Stomach (tissue), 8 donors: ENCODE measurements at regions not wholly inside any gene's neighbourhood (a gene's known extent, or its start where the extent isn't known, plus 50 kb on each side); places are given as distances from the start of the nearest gene placed in this dataset.

Experiments used
- DNase-seq, 2 donors: peaks; one replicate each; pipeline versions ENCODE4 v3.0.0 to v3.0.0-alpha.2; 2013 to 2019
- H3K27ac ChIP-seq, 5 donors: fragments of 200-600 bp in 4 of 5; sonication (generic) in 4 of 5; one replicate each; pipeline ENCODE4 v1.5.1; 2013 to 2019; ENCODE audit warnings: mild to moderate bottlenecking in 1 of 5, moderate library complexity in 1 of 5
- H3K27me3 ChIP-seq, 3 donors: fragments of 200-600 bp; sonication (generic); one replicate each; pipeline ENCODE4 v1.5.1; 2017 to 2019; ENCODE audit warnings: mixed run types in 1 of 3
- H3K36me3 ChIP-seq, 4 donors: fragments of 200-600 bp; sonication (generic); 1 replicate in 3 of 4; 2 replicates in 1 of 4; pipeline ENCODE4 v1.5.1; 2016 to 2019
- H3K4me1 ChIP-seq, 4 donors: fragments of 200-600 bp; sonication (generic); one replicate each; pipeline ENCODE4 v1.5.1; 2016 to 2019
- H3K4me3 ChIP-seq, 4 donors: fragments of 200-600 bp; sonication (generic) in 3 of 4; one replicate each; pipeline ENCODE4 v1.5.1; 2016 to 2019; ENCODE audit warnings: mild to moderate bottlenecking in 1 of 4
- H3K9me3 ChIP-seq, 4 donors: fragments of 200-600 bp; sonication (generic); one replicate each; pipeline ENCODE4 v1.5.1; 2016 to 2019
- CTCF ChIP-seq, 7 experiments: fragments of 450-650 bp in 4 of 7; fragments of 200-600 bp in 3 of 7; sonication (generic) in 3 of 7; IDR thresholded peaks; one replicate each; pipeline ENCODE4 v1.5.1; 2016 to 2019; ENCODE audit warnings: antibody characterized with exemption in 7 of 7, control low read depth in 2 of 7, mild to moderate bottlenecking in 1 of 7
- EP300 ChIP-seq: sonication (generic); formaldehyde crosslinking; IDR thresholded peaks from one replicate; pipeline ENCODE4 v1.6.1; 2017; ENCODE audit warnings: antibody characterized with exemption
- POLR2A ChIP-seq, 4 donors: fragments of 450-650 bp; IDR thresholded peaks; one replicate each; pipeline ENCODE4 v1.6.1; 2016; ENCODE audit warnings: antibody characterized with exemption in 4 of 4, control low read depth in 2 of 4, mild to moderate bottlenecking in 1 of 4, moderate library complexity in 1 of 4
- POLR2AphosphoS5 ChIP-seq, 3 donors: sonication (generic); formaldehyde crosslinking; IDR thresholded peaks; one replicate each; pipeline ENCODE4 v1.6.1; 2016; ENCODE audit warnings: antibody characterized with exemption in 3 of 3
- WGBS, 5 donors: extraction: QIAGEN DNeasy Blood & Tissue Kit in 3 of 5; methylation state at CpG; one replicate each; pipeline versions ENCODE4 v1.1.5 to v1.1.7; 2013 to 2018; 5-methylcytosine and 5-hydroxymethylcytosine counted together
- intact Hi-C: fragments of 100-400 bp; cut with DNase I; formaldehyde crosslinking; loops from one replicate; pipeline ENCODE4 v1.15.1; 2023; ENCODE audit warnings: low total_unique reads
- donor health status: healthy with polysubstance abuse.
- donor health status: Bipolar disorder and iron deficiency.
- donor health status: healthy.

GRCh38 chr18:39481281-39481680 lies 1915.7 kb upstream of the CELF4 start:
- intact Hi-C loops, result no loop called here
- no peak overlapping the region for H3K27ac ChIP-seq
- no peak overlapping the region for H3K4me3 ChIP-seq
- TF ChIP-seq EP300 (no peak), POLR2A (IDR thresholded peaks at IDR 0.05) (no peak), POLR2AphosphoS5 (IDR thresholded peaks at IDR 0.05) (no peak), CTCF (IDR thresholded peaks at IDR 0.05) (no peak)
- peaks cover 0 to 6% (median 0%) of the 10 kb centered on the region in 4 donors for H3K4me1 ChIP-seq
- DNase-seq, result no peak
- no peaks in the 10 kb centered on the region for H3K9me3 ChIP-seq
- no peaks in the 10 kb centered on the region for H3K36me3 ChIP-seq
- 45 to 65% (median 51%) methylated on average over 4 of the region's 4 CpGs for WGBS, 5 donors
- no peaks in the 10 kb centered on the region for H3K27me3 ChIP-seq

GRCh38 chr18:39480494-39481195 lies 1915.0 kb upstream of the CELF4 start:
- Histone ChIP-seq H3K27ac (no peak overlapping the region), H3K4me1 (peaks cover 0 to 6% (median 0%) of the 10 kb centered on the region in 4 donors), H3K4me3 (no peak overlapping the region), H3K9me3 (no peaks in the 10 kb centered on the region), H3K36me3 (no peaks in the 10 kb centered on the region), H3K27me3 (no peaks in the 10 kb centered on the region)
- 65 to 79% (median 74%) methylated on average over 4 of the region's 4 CpGs for WGBS, 5 donors
- peak in 1 of 2 donors; percentile 32 for DNase-seq
- intact Hi-C loops, result no loop called here
- no peak for TF ChIP-seq EP300
- no peak for TF ChIP-seq POLR2A (IDR thresholded peaks at IDR 0.05)
- no peak for TF ChIP-seq POLR2AphosphoS5 (IDR thresholded peaks at IDR 0.05)
- no peak for TF ChIP-seq CTCF (IDR thresholded peaks at IDR 0.05)

DNA sequence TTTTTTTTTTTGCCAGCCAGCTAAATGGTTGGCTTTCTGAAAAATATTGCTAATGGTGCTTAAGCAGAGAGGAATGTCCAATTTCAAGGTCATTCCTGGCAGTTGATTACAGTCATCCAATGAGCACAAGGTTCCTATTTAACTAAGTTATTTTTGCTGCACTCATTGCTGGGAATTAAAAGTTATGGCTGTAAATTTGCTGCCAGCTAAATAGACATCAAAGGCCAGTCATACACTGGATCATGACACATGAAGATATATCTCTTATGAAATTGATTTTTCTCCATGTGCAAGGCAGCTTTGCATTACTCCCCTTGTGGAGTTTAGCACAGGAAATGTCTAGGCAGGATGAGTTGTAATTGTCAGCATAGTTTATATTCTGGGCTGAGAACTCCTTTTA lies 1898.4 kb upstream of the CELF4 start:
- intact Hi-C loops, result no loop called here
- Histone ChIP-seq H3K36me3 (no peaks in the 10 kb centered on the region), H3K4me3 (no peak overlapping the region), H3K9me3 (no peaks in the 10 kb centered on the region), H3K27me3 (no peaks in the 10 kb centered on the region), H3K4me1 (no peaks in the 10 kb centered on the region), H3K27ac (no peak overlapping the region)
- no peak for DNase-seq
- TF ChIP-seq CTCF (IDR thresholded peaks at IDR 0.05) (no peak), POLR2AphosphoS5 (IDR thresholded peaks at IDR 0.05) (no peak), POLR2A (IDR thresholded peaks at IDR 0.05) (no peak), EP300 (no peak)

- Histone ChIP-seq H3K27ac (no peak overlapping the region), H3K9me3 (no peaks in the 10 kb centered on the region), H3K36me3 (no peaks in the 10 kb centered on the region), H3K27me3 (no peaks in the 10 kb centered on the region), H3K4me3 (no peak overlapping the region), H3K4me1 (no peaks in the 10 kb centered on the region)
- 57 to 79% (median 78%) methylated on average over 1 of the region's 1 CpG for WGBS, 5 donors
- DNase-seq, result no peak
- TF ChIP-seq POLR2AphosphoS5 (IDR thresholded peaks at IDR 0.05) (no peak), CTCF (IDR thresholded peaks at IDR 0.05) (no peak), POLR2A (IDR thresholded peaks at IDR 0.05) (no peak), EP300 (no peak)
- intact Hi-C loops, result no loop called here
Observed at GRCh38 chr18:39462436-39462835, 1896.8 kb upstream of the CELF4 start.
